Amygdala (tissue), 56 donors: ENCODE measurements at regions not wholly inside any gene's neighbourhood (a gene's known extent, or its start where the extent isn't known, plus 50 kb on each side); places are given as distances from the start of the nearest gene placed in this dataset.
A peak's percentile ranks its signal among the peaks of the same experiment; 100 is the strongest.

Experiments
- DNase-seq, 56 donors: peaks; one replicate each; lab custom pipeline; 2025; lab: John Stamatoyannopoulos, UW

GRCh38 chr1:234990328-234990675, 138.3 kb downstream of the TOMM20 start:
- DNase-seq: no peak

- DNase-seq: no peak
Measured at GRCh38 chr1:234989479-234990327, 138.9 kb downstream of the TOMM20 start.

GRCh38 chr1:234989019-234989418, 139.6 kb downstream of the TOMM20 start:
- no peak for DNase-seq

- DNase-seq: no peak
Measured at GRCh38 chr1:234988536-234988935, 140.1 kb downstream of the TOMM20 start.

GRCh38 chr1:234988155-234988517, 140.5 kb downstream of the TOMM20 start:
- no peak for DNase-seq

GRCh38 chr1:234987415-234988154, 141.1 kb downstream of the TOMM20 start:
- peak in 8 of 56 donors; percentile 9 to 36 (median 20) for DNase-seq

GRCh38 chr1:234986750-234987414, 141.8 kb downstream of the TOMM20 start:
- DNase-seq: peak in 1 of 56 donors; percentile 11

- no peak for DNase-seq
Measured at GRCh38 chr1:234985516-234986294, 142.9 kb downstream of the TOMM20 start.

GRCh38 chr1:234985007-234985370, 143.6 kb downstream of the TOMM20 start:
- no peak for DNase-seq

- DNase-seq: no peak
Measured at GRCh38 chr1:234983564-234984238, 144.9 kb downstream of the TOMM20 start.

GRCh38 chr1:234981758-234982157, 146.9 kb downstream of the TOMM20 start:
- DNase-seq: no peak

GRCh38 chr1:234980645-234981396, 147.8 kb downstream of the TOMM20 start:
- DNase-seq: peak in 24 of 56 donors; percentile 17 to 75 (median 40)

GRCh38 chr1:234980291-234980644, 148.4 kb downstream of the TOMM20 start:
- no peak for DNase-seq

GRCh38 chr1:234979296-234980279, 149.0 kb downstream of the TOMM20 start:
- DNase-seq: no peak

- DNase-seq: peak in 51 of 56 donors; percentile 16 to 89 (median 55)
Measured at GRCh38 chr1:234978397-234979295, 150.0 kb downstream of the TOMM20 start.

- peak in 1 of 56 donors; percentile 37 for DNase-seq
Measured at GRCh38 chr1:234977875-234978396, 150.7 kb downstream of the TOMM20 start.
